ENCODE measurements at regions not wholly inside any gene's neighbourhood (a gene's known extent, or its start where the extent isn't known, plus 50 kb on each side); places are given as distances from the start of the nearest gene placed in this dataset.

GRCh38 chr18:76720683-76721082 lies 101.7 kb upstream of the ZNF236 start:
- H3K9ac ChIP-seq (ENCODE audit: low read length), result no peak overlapping the region
- H3K27ac ChIP-seq (ENCODE audit: low read depth, low read length), result no peak overlapping the region
- no peak overlapping the region for H3K4me3 ChIP-seq (ENCODE audit: low read depth, low read length)
- H3K27me3 ChIP-seq (ENCODE audit: control insufficient read depth, insufficient read depth, low read length), result no peaks in the 10 kb centered on the region
- no peaks in the 10 kb centered on the region for H3K4me1 ChIP-seq (ENCODE audit: control insufficient read depth, insufficient read depth, low read length)
- H3K36me3 ChIP-seq (ENCODE audit: control insufficient read depth, insufficient read depth, low read length), result no peaks in the 10 kb centered on the region
- peaks cover 5% of the 10 kb centered on the region for H3K9me3 ChIP-seq (ENCODE audit: control insufficient read depth, insufficient read depth, low read depth, low read length)

GRCh38 chr18:76715012-76715610 lies 107.2 kb upstream of the ZNF236 start:
- no peak overlapping the region for H3K9ac ChIP-seq (ENCODE audit: low read length)
- no peak overlapping the region for H3K4me3 ChIP-seq (ENCODE audit: low read depth, low read length)
- H3K9me3 ChIP-seq (ENCODE audit: control insufficient read depth, insufficient read depth, low read depth, low read length), result 0 out of 2 replicates have a peak, but pooled peaks cover 5% of the 10 kb centered on the region
- no peaks in the 10 kb centered on the region for H3K36me3 ChIP-seq (ENCODE audit: control insufficient read depth, insufficient read depth, low read length)
- no peak overlapping the region for H3K27ac ChIP-seq (ENCODE audit: low read depth, low read length)
- no peaks in the 10 kb centered on the region for H3K4me1 ChIP-seq (ENCODE audit: control insufficient read depth, insufficient read depth, low read length)
- no peaks in the 10 kb centered on the region for H3K27me3 ChIP-seq (ENCODE audit: control insufficient read depth, insufficient read depth, low read length)

- Histone ChIP-seq H3K27me3 (ENCODE audit: control insufficient read depth, insufficient read depth, low read length) (no peaks in the 10 kb centered on the region), H3K4me3 (ENCODE audit: low read depth, low read length) (no peak overlapping the region), H3K9ac (ENCODE audit: low read length) (no peak overlapping the region), H3K36me3 (ENCODE audit: control insufficient read depth, insufficient read depth, low read length) (no peaks in the 10 kb centered on the region), H3K27ac (ENCODE audit: low read depth, low read length) (no peak overlapping the region), H3K4me1 (ENCODE audit: control insufficient read depth, insufficient read depth, low read length) (0 out of 2 replicates have a peak, but pooled peaks cover 3% of the 10 kb centered on the region), H3K9me3 (ENCODE audit: control insufficient read depth, insufficient read depth, low read depth, low read length) (0 out of 2 replicates have a peak, but pooled peaks cover 5% of the 10 kb centered on the region)
These were observed 108.9 kb upstream of the ZNF236 start for GRCh38 chr18:76713432-76713831.

- no peak overlapping the region for H3K9ac ChIP-seq (ENCODE audit: low read length)
- H3K4me3 ChIP-seq (ENCODE audit: low read depth, low read length), result no peak overlapping the region
- peaks cover 3% of the 10 kb centered on the region; the same call in 1 of the 2 replicates for H3K4me1 ChIP-seq (ENCODE audit: control insufficient read depth, insufficient read depth, low read length)
- H3K9me3 ChIP-seq (ENCODE audit: control insufficient read depth, insufficient read depth, low read depth, low read length), result 0 out of 2 replicates have a peak, but pooled peaks cover 5% of the 10 kb centered on the region
- no peak overlapping the region for H3K27ac ChIP-seq (ENCODE audit: low read depth, low read length)
- no peaks in the 10 kb centered on the region for H3K36me3 ChIP-seq (ENCODE audit: control insufficient read depth, insufficient read depth, low read length)
- H3K27me3 ChIP-seq (ENCODE audit: control insufficient read depth, insufficient read depth, low read length), result no peaks in the 10 kb centered on the region
These were observed 109.7 kb upstream of the ZNF236 start for GRCh38 chr18:76712511-76713140.

GRCh38 chr18:76710646-76711520 lies 111.5 kb upstream of the ZNF236 start:
- Histone ChIP-seq H3K9me3 (ENCODE audit: control insufficient read depth, insufficient read depth, low read depth, low read length) (0 out of 2 replicates have a peak, but pooled peaks cover 5% of the 10 kb centered on the region), H3K27me3 (ENCODE audit: control insufficient read depth, insufficient read depth, low read length) (no peaks in the 10 kb centered on the region), H3K36me3 (ENCODE audit: control insufficient read depth, insufficient read depth, low read length) (no peaks in the 10 kb centered on the region), H3K9ac (ENCODE audit: low read length) (no peak overlapping the region), H3K4me1 (ENCODE audit: control insufficient read depth, insufficient read depth, low read length) (peaks cover 3% of the 10 kb centered on the region; the same call in 1 of the 2 replicates), H3K27ac (ENCODE audit: low read depth, low read length) (no peak overlapping the region), H3K4me3 (ENCODE audit: low read depth, low read length) (no peak overlapping the region)

GRCh38 chr18:76709659-76710645 lies 112.4 kb upstream of the ZNF236 start:
- H3K27me3 ChIP-seq (ENCODE audit: control insufficient read depth, insufficient read depth, low read length), result no peaks in the 10 kb centered on the region
- no peak overlapping the region for H3K27ac ChIP-seq (ENCODE audit: low read depth, low read length)
- H3K36me3 ChIP-seq (ENCODE audit: control insufficient read depth, insufficient read depth, low read length), result no peaks in the 10 kb centered on the region
- no peak overlapping the region for H3K9ac ChIP-seq (ENCODE audit: low read length)
- no peak overlapping the region for H3K4me3 ChIP-seq (ENCODE audit: low read depth, low read length)
- peaks cover 3% of the 10 kb centered on the region; the same call in 1 of the 2 replicates for H3K4me1 ChIP-seq (ENCODE audit: control insufficient read depth, insufficient read depth, low read length)
- H3K9me3 ChIP-seq (ENCODE audit: control insufficient read depth, insufficient read depth, low read depth, low read length), result 0 out of 2 replicates have a peak, but pooled peaks cover 5% of the 10 kb centered on the region

- peaks cover 3% of the 10 kb centered on the region; the same call in 1 of the 2 replicates for H3K4me1 ChIP-seq (ENCODE audit: control insufficient read depth, insufficient read depth, low read length)
- H3K9ac ChIP-seq (ENCODE audit: low read length), result no peak overlapping the region
- 0 out of 2 replicates have a peak, but pooled peaks cover 4% of the 10 kb centered on the region for H3K9me3 ChIP-seq (ENCODE audit: control insufficient read depth, insufficient read depth, low read depth, low read length)
- no peaks in the 10 kb centered on the region for H3K36me3 ChIP-seq (ENCODE audit: control insufficient read depth, insufficient read depth, low read length)
- H3K27ac ChIP-seq (ENCODE audit: low read depth, low read length), result no peak overlapping the region
- H3K27me3 ChIP-seq (ENCODE audit: control insufficient read depth, insufficient read depth, low read length), result no peaks in the 10 kb centered on the region
- H3K4me3 ChIP-seq (ENCODE audit: low read depth, low read length), result no peak overlapping the region
These were observed 113.5 kb upstream of the ZNF236 start for GRCh38 chr18:76708722-76709353.

GRCh38 chr18:76708071-76708721 lies 114.2 kb upstream of the ZNF236 start:
- no peaks in the 10 kb centered on the region for H3K9me3 ChIP-seq (ENCODE audit: control insufficient read depth, insufficient read depth, low read depth, low read length)
- no peaks in the 10 kb centered on the region for H3K36me3 ChIP-seq (ENCODE audit: control insufficient read depth, insufficient read depth, low read length)
- H3K4me3 ChIP-seq (ENCODE audit: low read depth, low read length), result no peak overlapping the region
- H3K27ac ChIP-seq (ENCODE audit: low read depth, low read length), result no peak overlapping the region
- H3K9ac ChIP-seq (ENCODE audit: low read length), result no peak overlapping the region
- H3K4me1 ChIP-seq (ENCODE audit: control insufficient read depth, insufficient read depth, low read length), result peaks cover 3% of the 10 kb centered on the region; the same call in 1 of the 2 replicates
- no peaks in the 10 kb centered on the region for H3K27me3 ChIP-seq (ENCODE audit: control insufficient read depth, insufficient read depth, low read length)

GRCh38 chr18:76707534-76707933 lies 114.8 kb upstream of the ZNF236 start:
- Histone ChIP-seq H3K27me3 (ENCODE audit: control insufficient read depth, insufficient read depth, low read length) (no peaks in the 10 kb centered on the region), H3K27ac (ENCODE audit: low read depth, low read length) (no peak overlapping the region), H3K9ac (ENCODE audit: low read length) (no peak overlapping the region), H3K36me3 (ENCODE audit: control insufficient read depth, insufficient read depth, low read length) (no peaks in the 10 kb centered on the region), H3K9me3 (ENCODE audit: control insufficient read depth, insufficient read depth, low read depth, low read length) (no peaks in the 10 kb centered on the region), H3K4me3 (ENCODE audit: low read depth, low read length) (no peak overlapping the region), H3K4me1 (ENCODE audit: control insufficient read depth, insufficient read depth, low read length) (peaks cover 3% of the 10 kb centered on the region; the same call in 1 of the 2 replicates)
